SK-N-SH (cell line): ENCODE measurements at regions not wholly inside any gene's neighbourhood (a gene's known extent, or its start where the extent isn't known, plus 50 kb on each side); places are given as distances from the start of the nearest gene placed in this dataset.

Experiments
- CTCF ChIP-seq: fragments of 200-600 bp; sonication (generic); IDR thresholded peaks from 2 replicates; pipeline ENCODE4 v1.6.1; 2017; ENCODE audit warnings: antibody characterized with exemption, mild to moderate bottlenecking, moderate library complexity
- EP300 ChIP-seq, 2 experiments: IDR thresholded peaks; 2 replicates each; pipeline versions ENCODE4 v1.4.0 to v1.6.1; 2012; ENCODE audit warnings: borderline replicate concordance in 1 of 2, low read depth in 1 of 2, low read length in 1 of 2
- EZH2phosphoT487 ChIP-seq: fragments of 200-600 bp; sonication (generic); IDR thresholded peaks from 2 replicates; pipeline ENCODE4 v1.6.1; 2017; ENCODE audit warnings: low read depth, mixed run types, mild to moderate bottlenecking, antibody characterized with exemption, moderate library complexity, borderline replicate concordance
- FOXM1 ChIP-seq: IDR thresholded peaks from 2 replicates; pipeline ENCODE4 v1.4.0; 2012; ENCODE audit warnings: low read depth, mild to moderate bottlenecking
- GABPA ChIP-seq: IDR thresholded peaks from 2 replicates; pipeline ENCODE4 v1.4.0; 2012; ENCODE audit warnings: low read depth, mild to moderate bottlenecking
- IRF3 ChIP-seq: fragments of 150-350 bp; IDR thresholded peaks from 2 replicates; pipeline ENCODE4 v1.6.1; 2016; ENCODE audit warnings: mild to moderate bottlenecking, low read depth, low read length
- MXI1 ChIP-seq: IDR thresholded peaks from 2 replicates; pipeline ENCODE4 v1.6.1; 2012; ENCODE audit warnings: mild to moderate bottlenecking, low read depth, low read length, improper control_type of control experiment
- POLR2AphosphoS5 ChIP-seq: IDR thresholded peaks from 2 replicates; pipeline ENCODE4 v1.6.1; 2012; ENCODE audit warnings: low read depth, low read length
- REST ChIP-seq: IDR thresholded peaks from 2 replicates; pipeline ENCODE4 v1.6.1; 2012; ENCODE audit warnings: mild to moderate bottlenecking, low read depth, low read length, moderate library complexity
- RFX5 ChIP-seq: IDR thresholded peaks from 2 replicates; pipeline ENCODE4 v1.6.1; 2012; ENCODE audit warnings: mild to moderate bottlenecking, improper control_type of control experiment, low read length
- TAF1 ChIP-seq: IDR thresholded peaks from 2 replicates; pipeline ENCODE4 v1.6.1; 2012; ENCODE audit warnings: low read depth, mild to moderate bottlenecking, low read length, moderate library complexity, borderline replicate concordance
- TCF12 ChIP-seq: IDR thresholded peaks from 2 replicates; pipeline ENCODE4 v1.4.0; 2012
- YY1 ChIP-seq: IDR thresholded peaks from 2 replicates; pipeline ENCODE4 v1.4.0; 2012; ENCODE audit warnings: low read depth, mild to moderate bottlenecking
- ZBTB33 ChIP-seq: IDR thresholded peaks from 2 replicates; pipeline ENCODE4 v1.4.0; 2012; ENCODE audit warnings: low read depth, borderline replicate concordance

GRCh38 chr11:23063276-23063675, 203.0 kb upstream of the CCDC179 start:
- no peak for TF ChIP-seq CTCF
- TF ChIP-seq IRF3: no peak
- no peak for TF ChIP-seq RFX5
- no peak for TF ChIP-seq TCF12
- TF ChIP-seq POLR2AphosphoS5: no peak
- no peak for TF ChIP-seq GABPA
- TF ChIP-seq YY1: no peak
- TF ChIP-seq REST: no peak
- no peak for TF ChIP-seq EZH2phosphoT487
- no peak for TF ChIP-seq MXI1
- no peak for TF ChIP-seq TAF1
- TF ChIP-seq ZBTB33: no peak
- TF ChIP-seq FOXM1: no peak
- no peak for TF ChIP-seq EP300 (IDR thresholded peaks at IDR 0.05; ENCODE audit: borderline replicate concordance in 1 of 2, low read depth in 1 of 2, low read length in 1 of 2)
